D721Med (cell line): ENCODE measurements at regions not wholly inside any gene's neighbourhood (a gene's known extent, or its start where the extent isn't known, plus 50 kb on each side); places are given as distances from the start of the nearest gene placed in this dataset.

ENCODE experiments used
- DNase-seq: peaks from one replicate; pipeline ENCODE4 v3.0.0; 2011; ENCODE audit warnings: low spot score; ENCODE audit not compliant: insufficient read length
- FAIRE-seq: peaks from 2 replicates; lab custom pipeline; 2011; peaks lifted over from hg19 to GRCh38; lab: Jason Lieb, UNC
- TF ChIP-seq, protein P1 (sequence below): IDR thresholded peaks from 2 replicates; pipeline ENCODE4 v1.5.1; 2012; ENCODE audit warnings: mild to moderate bottlenecking, control low read depth; ENCODE audit not compliant: insufficient read depth; ENCODE audit errors: missing control alignments

DNA sequence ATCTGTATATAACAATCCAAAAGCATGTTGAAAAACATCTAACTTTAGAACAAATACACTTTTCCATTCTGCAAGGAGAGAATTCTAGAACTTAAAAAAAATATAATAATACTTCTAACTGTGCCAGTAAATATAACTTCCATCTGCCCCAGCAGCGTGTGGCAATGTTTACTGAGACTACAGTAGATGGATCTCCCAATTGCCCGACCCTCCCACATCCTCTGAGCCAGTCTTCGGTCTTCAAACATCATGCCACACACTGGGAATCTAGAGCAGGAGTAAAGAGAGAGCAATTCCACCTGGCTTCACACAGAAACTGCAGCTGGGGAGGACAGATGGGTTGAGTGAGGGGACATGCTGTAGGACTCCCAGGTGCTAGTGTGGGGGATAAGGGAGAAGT, 121.3 kb upstream of the NHSL1 start:
- DNase-seq, result no peak
- FAIRE-seq, result no peak
- TF ChIP-seq, protein P1, sequence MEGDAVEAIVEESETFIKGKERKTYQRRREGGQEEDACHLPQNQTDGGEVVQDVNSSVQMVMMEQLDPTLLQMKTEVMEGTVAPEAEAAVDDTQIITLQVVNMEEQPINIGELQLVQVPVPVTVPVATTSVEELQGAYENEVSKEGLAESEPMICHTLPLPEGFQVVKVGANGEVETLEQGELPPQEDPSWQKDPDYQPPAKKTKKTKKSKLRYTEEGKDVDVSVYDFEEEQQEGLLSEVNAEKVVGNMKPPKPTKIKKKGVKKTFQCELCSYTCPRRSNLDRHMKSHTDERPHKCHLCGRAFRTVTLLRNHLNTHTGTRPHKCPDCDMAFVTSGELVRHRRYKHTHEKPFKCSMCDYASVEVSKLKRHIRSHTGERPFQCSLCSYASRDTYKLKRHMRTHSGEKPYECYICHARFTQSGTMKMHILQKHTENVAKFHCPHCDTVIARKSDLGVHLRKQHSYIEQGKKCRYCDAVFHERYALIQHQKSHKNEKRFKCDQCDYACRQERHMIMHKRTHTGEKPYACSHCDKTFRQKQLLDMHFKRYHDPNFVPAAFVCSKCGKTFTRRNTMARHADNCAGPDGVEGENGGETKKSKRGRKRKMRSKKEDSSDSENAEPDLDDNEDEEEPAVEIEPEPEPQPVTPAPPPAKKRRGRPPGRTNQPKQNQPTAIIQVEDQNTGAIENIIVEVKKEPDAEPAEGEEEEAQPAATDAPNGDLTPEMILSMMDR, result no peak

- FAIRE-seq (no peak), DNase-seq (no peak)
- TF ChIP-seq, protein P1, result no peak
These were observed 123.7 kb upstream of the NHSL1 start for GRCh38 chr6:138622967-138623366.

DNA sequence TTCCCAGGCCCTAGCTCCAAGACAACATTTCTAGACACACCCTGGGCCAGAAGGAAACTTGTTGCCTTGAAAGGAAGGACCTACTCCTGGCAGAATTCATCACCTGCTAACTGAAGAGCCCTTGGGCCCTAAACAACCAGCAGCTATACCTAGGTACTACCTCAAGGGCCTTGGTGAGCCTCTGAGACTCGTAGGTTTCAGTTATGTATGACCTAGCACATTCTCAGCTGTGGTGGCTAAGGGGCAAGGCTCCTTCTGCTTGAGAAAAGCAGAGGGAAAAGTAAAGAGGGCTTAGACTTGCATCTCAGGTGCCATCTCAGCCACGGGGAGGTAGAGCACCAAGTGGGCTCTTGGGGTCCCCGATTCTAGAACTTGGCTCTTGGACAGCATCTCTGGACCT, 132.3 kb upstream of the NHSL1 start:
- FAIRE-seq (no peak), DNase-seq (no peak)
- TF ChIP-seq, protein P1, result no peak

DNA sequence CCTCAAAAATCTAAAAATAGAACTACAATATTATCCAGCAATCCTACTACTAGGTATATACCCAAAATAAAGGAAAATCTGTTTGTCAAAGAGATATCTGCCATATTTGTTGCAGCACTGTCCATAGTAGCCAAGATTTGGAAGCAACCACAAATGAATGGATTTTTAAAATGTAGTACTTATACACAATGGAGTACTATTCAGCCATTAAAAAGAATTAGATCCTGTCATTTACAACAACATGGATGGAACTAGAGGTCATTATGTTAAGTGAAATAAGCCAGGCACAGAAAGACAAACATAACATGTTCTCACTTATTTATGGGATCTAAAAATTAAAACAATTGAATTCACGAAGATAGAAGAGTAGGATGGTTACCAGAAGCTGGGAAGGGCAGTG, 135.7 kb upstream of the CCDC28A start:
- TF ChIP-seq, protein P1, result no peak
- FAIRE-seq (no peak), DNase-seq (no peak)

DNA sequence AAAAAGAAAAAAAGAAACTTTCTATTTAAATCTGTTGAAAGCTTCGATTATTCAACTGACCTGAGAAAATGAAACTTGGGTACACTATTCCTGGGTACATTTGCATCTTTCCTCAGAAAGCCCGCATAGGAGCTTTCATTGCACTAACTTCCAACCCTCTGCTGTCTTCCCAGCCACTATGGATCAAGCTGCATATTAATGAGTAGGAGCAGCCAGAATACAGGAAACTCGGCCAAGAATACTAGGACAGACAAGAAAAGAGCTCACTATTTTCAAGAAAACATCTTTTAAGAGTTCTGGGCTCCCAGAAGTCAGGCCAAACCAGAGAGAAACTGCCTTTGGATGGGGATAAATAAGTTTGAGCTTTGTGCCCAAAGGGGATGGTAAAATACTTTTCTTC, 135.0 kb upstream of the CCDC28A start:
- FAIRE-seq (no peak), DNase-seq (no peak)
- TF ChIP-seq, protein P1, result no peak

DNA sequence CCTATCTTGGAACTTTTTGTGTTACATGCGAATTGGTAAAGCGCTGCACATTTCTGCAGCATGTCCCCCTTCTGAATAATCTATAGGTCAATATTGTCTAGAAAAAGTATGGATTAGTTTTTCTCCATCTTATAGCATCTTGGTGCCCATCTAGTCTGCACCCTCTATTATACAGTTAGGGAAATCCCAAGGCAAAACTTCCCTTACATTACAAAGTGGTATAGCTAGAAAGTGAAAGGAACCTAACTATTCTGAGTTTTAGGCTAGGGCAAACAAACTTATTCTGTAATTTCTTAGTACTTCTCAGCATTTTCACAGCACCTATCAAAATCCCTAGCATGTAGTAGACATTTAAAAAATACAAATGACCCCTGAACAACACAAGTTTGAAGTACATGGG, 133.5 kb upstream of the CCDC28A start:
- TF ChIP-seq, protein P1, result no peak
- FAIRE-seq (no peak), DNase-seq (no peak)

GRCh38 chr6:138643210-138643609, 130.4 kb upstream of the CCDC28A start:
- no peak for FAIRE-seq
- no peak for DNase-seq

More at GRCh38 chr6:138643210-138643609, 130.4 kb upstream of the CCDC28A start:
- TF ChIP-seq, protein P1, result no peak
